SK-MEL-5 (cell line): ENCODE measurements at regions not wholly inside any gene's neighbourhood (a gene's known extent, or its start where the extent isn't known, plus 50 kb on each side); places are given as distances from the start of the nearest gene placed in this dataset.

Experiments
- DNase-seq: peaks from one replicate; pipeline ENCODE4 v3.0.0-alpha.2; 2016; ENCODE audit warnings: low read depth, low spot score
- in situ Hi-C: cut with HindIII; loops from 2 replicates; pipeline ENCODE4 v1.10.0; 2016; ENCODE audit warnings: low sequenced_read_pairs, high pct_unique_total_duplicates, low pct_unique_long_range_greater_than_20kb

DNA sequence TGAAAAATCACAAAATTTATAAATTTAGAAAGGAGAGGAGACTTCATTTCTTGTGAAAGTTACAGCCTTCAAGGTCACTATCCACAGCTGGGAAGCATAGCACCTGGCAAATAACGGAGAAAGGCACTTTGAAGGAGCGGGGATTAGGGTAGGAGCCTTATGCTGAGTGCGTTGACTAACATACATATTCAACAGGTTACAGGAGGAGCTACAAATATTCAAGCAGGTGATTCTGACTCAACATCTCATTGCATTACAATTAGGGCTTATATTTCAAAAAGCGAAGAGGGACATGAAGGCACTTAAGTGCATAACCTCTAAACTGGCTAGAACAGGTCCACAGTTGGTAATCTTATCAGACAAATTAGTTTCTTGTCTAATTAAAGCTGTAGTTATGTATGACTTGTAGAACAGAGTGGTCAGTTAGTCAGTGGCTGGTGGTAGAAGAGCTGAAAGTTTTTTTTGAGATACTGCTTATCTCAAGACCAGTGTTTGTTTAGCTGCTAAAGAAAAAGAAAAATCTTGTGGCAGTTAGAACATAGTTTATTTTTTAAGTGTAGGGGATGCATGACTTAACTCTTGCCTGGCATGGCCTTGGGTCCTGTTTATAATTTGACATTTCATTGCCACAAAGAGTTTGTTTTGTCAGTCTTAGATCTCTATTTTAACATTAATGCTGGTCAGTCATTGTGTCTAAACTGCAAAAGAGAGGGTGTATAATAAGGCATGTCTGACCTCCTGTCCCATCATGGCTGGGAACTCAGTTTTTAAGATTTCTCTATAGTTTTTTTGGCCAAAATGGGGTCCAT, 311.5 kb downstream of the DUSP10 start:
- DNase-seq = no peak

DNA sequence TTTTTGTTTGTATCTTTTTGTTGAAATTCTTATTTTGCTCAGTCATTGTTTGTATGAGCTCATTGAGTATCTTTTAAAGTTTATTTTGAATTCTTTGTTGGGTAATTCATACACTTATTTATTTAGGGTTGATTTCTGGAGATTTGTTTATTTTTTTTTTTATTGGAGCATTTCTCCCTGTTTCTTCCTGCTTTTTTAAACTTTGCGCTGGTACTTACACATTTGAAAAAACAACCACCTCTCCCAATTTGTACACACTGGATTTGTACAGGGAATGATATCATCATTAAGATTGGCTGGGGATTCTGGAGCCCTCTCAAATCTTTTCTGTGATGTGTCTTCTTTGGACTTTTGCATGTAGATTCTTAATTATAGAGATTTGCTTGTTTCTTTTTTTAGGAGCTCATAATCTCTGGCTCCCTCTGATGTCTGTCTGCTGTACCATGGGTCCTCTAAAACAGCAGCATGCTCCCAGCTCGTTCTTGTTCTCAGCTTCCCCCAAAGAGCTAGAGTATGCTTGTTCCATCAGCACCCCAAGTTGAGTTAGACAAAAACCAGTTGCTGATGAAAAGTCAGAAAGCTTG, 310.7 kb downstream of the DUSP10 start:
- DNase-seq = no peak
- in situ Hi-C loops = loop anchor here (10.0 kb wide), 1 partner anchor 156 kb away; no protein-coding TSS in a partner anchor

More for the DNA sequence above, 311.5 kb downstream of the DUSP10 start:
- in situ Hi-C loops = loop anchor here (10.0 kb wide), 1 partner anchor 156 kb away; no protein-coding TSS in a partner anchor

DNA sequence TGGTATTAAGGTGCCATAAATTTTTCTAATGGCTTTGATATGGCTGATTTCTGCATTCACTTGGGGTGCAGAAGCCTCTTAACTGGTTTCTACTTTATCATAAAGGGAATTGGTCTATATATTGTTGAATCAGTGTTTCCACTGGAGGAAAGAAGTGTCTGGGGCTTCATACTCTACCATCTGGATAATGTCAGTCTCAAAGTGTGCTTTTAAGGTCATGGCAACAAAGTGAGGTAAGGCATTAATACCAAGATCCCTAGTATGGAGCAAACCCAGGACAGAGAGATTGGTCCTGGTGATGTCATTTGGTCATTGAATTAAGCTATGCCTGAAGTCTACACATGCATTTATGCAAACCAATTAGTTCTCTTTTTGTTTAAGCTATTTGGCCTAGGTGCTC, 309.9 kb downstream of the DUSP10 start:
- no peak for DNase-seq
- in situ Hi-C loops = loop anchor here (10.0 kb wide), 1 partner anchor 157 kb away; no protein-coding TSS in a partner anchor

DNA sequence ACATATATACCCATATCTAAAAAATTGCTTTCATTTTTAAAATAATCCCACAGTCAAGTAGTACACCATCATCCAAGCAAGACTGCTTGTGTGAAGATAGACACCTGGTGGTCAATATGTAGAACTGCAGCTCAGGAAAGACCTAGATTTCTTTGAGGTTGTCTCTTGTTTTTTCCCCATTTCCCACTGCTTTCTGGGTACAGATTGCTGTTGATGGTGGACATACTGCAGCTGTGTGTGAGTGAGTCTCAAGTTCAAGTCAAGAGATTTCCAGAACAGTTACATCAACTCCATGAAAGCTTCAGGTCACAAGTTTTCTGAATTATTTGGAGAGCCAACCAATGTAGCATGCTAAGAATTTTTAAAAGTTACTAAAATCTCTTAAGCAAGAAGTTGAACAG, 306.4 kb downstream of the DUSP10 start:
- peak; percentile 73 for DNase-seq
- in situ Hi-C loops = loop anchor here (10.0 kb wide), 1 partner anchor 161 kb away; no protein-coding TSS in a partner anchor

DNA sequence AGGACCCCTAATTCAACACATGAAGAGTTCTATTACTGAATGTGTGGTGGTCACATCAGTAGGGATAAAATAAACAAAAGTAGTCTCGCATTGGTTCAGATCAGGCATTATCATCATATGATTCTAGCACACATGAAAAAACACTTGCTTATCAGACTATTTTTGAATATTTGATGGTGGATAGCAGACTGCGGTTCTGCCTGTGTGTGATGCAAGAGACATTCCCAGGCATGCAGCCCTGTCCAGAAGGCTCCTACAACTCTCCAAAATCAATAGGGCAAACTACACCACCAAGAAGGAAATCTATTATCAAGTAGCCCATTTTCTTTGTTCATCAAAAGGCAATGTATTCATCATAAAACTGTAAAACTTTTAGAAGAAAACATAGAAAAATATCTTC, 304.7 kb downstream of the DUSP10 start:
- no peak for DNase-seq
- in situ Hi-C loops = loop anchor here (10.0 kb wide), 1 partner anchor 162 kb away; no protein-coding TSS in a partner anchor

DNA sequence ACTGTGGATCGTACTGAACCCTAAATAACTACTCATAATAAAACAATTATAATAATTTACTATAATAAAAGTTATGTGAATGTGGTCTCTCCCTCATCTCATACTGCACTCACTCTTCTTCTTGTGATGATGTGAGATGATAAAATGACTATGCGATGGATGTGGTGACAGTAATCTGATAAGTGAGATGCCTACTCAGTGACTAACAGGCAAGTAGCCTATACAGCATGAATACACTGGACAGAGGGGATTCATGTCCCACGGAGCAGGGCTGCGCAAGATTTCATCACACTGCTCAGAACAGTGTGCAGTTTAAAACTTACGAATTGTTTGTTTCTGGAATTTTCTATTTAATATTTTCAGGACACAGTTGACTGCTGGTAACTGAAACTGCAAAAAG, 304.0 kb downstream of the DUSP10 start:
- no peak for DNase-seq
- in situ Hi-C loops = loop anchor here (10.0 kb wide), 1 partner anchor 163 kb away; no protein-coding TSS in a partner anchor

DNA sequence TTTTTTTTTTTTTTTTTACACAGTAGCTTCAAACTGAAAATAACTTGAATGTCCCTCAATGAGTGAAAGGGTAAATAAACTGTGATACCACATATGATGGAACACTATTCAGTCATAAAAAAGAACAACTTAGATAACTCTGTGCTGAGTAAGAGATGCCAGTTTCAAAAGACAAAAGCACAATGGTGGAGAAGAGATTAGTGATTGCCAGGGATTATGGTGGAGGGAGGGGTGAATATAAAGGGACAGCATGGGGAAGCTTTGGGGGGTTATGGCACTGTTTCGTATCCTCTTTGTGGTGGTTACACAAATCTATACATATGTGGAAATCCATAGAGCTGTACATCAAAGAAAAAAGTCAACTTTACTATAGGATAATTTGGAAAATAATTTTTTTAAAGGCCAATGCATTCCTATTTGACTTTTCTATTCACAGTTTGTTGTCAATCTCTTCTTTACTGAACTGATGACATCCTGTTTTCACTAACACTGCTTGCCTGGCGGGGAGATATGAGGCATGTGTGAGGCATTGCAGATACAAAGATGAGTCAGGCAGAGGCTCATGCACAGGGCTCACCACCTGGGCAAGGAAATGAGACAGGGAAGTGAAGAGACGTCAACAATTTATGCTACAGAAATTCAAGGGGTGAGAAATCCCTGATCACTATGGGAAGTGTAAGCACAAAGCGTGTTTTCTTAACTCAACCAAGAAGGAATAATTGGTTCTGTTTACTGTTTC, 302.7 kb downstream of the DUSP10 start:
- in situ Hi-C loops = loop anchor here (10.0 kb wide), 1 partner anchor 164 kb away; no protein-coding TSS in a partner anchor
- no peak for DNase-seq

DNA sequence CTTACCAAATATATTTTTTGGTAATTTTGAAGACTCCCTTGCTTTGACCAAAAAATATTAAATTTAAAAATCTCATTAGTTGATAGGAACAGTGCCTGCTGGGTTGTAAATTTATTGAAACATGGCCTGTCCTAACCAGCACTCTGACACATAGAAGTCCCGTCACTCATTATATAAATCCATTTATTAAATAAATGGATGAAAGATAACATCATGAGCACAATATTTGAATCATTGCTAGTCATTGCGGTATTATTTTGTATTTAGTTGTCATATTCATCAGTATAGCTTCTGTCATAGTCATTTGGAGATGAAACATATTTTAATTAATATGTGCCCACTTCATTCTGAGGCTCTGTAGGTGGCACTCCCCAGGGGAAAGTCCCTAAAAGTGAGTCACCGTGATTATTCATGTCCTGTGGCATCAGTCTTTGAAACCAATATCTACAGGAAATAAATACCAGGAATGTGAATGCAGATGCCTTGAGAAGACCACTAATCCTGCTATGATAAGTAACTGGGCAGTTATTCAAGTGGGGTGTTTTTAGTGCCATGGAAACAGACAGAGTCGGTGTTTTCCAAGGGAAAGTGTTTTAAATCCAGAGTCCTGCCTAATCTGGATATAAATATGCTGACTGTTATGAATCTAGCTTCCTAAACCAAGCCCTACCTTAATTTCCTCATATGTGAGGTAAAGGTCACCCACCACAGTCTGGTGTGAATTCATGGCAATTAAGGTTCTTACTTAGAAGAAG, 302.0 kb downstream of the DUSP10 start:
- in situ Hi-C loops = loop anchor here (10.0 kb wide), 1 partner anchor 165 kb away; no protein-coding TSS in a partner anchor
- no peak for DNase-seq

DNA sequence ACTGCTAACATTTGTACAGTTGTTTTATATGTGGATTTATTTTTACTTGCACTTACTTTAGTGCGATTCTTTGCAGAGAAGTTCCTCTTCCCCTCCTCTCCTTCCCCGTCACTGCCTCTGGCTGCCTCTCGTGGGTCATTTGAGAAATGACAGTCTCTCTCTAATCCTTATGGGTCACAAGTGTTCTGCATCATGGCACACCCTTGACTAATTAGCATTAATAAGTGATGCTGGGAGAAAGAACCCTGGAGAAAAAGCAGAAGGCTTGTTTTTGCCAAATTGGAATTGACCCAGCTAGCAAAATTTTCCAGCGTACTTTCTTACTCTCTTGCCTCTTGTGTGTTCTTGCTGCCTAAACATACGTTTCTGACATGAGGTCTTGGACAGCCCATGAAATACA, 301.2 kb downstream of the DUSP10 start:
- no peak for DNase-seq
- in situ Hi-C loops = no loop called here

DNA sequence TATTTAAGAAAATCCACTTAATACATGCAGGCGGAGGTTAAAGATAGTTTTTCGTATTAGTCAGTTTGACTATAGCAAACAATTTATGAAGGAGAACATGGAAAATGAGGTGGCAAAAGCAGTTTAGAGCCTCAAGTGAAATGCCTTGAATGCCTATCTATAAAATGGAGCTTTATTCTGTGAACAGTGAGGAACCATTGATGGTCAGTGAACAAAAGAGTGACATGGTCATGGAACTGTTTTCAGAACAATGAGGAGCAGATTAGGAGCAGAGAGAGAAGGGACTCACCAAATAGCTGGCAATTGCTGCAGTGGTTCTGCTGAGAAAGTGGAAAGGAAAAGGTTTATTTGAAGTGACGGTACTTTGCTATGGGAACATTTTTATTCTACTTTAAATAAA, 299.8 kb downstream of the DUSP10 start:
- no peak for DNase-seq
- in situ Hi-C loops = no loop called here

DNA sequence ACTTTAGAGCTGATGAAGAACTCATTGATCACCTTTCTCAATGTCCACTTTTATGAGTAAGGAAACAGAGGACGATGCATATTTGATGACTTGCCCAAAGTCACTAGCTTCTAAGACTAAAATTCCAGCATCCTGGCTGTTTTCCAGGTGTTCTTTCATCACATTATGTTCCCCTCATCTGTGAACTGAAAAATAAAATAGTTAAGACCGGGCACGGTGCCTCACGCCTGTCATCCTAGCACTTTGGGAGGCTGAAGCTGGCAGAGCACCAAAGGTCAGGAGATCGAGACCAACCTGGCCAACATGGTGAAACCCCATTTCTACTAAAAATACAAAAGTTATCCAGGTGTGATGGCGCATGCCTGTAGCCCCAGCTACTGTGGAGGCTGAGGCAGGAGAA, 297.5 kb downstream of the DUSP10 start:
- DNase-seq = no peak
- in situ Hi-C loops = no loop called here

DNA sequence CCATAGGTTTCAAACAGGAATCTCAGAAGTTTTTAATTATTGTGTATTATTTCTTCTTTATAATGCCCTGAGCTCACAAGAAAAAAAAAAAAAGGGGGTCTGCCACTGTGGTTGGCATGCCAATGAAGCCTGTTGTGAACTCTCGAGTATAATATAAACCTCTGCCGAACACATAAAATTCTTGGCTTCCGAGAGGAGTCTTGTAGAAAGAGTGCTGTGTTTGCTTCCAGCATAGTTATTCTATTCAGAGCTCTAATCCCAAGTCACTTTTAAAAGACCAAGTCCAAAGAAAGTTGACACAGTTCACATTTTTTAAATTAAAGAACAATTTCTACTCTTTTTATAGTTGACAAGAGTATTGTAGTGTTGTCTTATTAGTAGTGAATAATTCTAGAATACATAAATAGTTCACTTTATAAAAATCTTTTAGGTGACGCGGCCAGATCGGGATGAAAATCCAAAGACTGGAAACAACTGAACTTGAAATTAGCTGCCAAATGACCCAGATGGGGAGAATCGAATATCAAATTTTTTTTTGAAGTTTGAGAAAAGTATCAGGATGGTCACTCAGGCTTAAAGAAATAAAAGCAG, 293.2 kb downstream of the DUSP10 start:
- in situ Hi-C loops = no loop called here

DNA sequence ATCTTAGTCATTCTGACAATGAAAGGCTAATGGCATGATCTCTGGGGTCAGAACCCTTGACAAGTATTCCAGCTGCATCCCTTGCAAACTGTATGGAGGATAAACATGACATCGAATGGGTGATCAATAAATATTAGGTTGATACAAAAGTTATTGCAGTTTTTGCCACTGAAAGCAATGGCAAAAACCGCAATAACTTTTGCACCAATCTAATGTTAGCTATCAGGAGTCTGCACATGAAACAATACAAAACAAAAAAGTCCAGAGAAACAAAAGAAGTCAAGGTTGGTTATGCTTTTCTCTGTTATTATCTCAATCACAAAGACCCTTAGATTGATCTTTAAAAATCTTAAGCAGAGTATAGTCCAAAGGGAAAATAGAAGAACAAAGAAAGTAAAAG, 292.7 kb downstream of the DUSP10 start:
- no peak for DNase-seq
- in situ Hi-C loops = no loop called here

More for the DNA sequence above, 293.2 kb downstream of the DUSP10 start:
- no peak for DNase-seq

DNA sequence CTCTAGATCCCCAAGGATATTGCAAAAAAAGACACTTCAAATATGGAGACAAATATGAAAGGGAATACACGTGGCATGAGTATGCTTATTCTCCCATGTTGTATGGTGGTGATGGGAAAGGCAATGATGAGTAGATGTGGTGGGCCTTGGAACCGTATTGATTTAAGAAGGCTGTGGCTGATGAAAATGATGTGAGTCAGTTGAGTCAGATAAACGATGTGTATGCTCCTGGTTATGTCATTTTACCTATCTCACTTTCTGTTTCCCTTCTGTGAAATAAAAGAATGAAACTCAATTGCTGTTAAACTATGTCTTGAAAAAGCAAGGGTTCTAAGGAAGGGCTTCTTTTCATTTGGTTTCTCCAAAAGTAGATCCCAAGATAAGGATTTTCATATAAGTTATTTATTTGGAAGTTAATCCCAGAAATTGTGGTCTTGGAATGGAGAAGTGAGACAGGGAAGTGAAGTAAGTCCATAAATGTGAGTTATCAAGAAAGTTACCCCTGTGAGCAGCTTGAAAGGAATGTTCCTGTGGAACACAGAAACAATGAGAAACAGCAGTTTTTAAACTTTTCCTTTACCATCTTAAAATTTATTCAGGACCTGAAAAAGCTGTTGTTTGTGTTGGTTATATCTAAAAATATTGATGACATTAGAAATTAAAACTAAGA, 292.0 kb downstream of the DUSP10 start:
- DNase-seq = no peak
- in situ Hi-C loops = no loop called here

DNA sequence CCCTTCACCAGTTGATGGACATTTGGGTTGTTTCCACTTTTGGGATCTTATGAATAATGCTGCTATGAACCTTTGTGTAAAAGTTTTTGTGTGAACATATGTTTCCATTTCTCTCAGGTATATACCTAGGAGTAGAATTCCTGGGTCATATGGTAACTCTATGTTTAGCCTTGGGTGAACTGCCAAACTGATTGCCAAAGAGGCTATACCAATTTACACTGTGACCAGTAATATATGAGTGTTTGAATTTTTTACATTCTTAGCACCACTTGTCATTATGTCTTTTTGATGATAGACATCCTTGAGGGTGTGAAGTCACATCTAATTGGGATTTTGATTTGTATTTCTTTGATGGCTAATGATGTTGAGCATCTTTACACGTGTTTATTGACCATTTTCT, 290.1 kb downstream of the DUSP10 start:
- in situ Hi-C loops = no loop called here
- no peak for DNase-seq

DNA sequence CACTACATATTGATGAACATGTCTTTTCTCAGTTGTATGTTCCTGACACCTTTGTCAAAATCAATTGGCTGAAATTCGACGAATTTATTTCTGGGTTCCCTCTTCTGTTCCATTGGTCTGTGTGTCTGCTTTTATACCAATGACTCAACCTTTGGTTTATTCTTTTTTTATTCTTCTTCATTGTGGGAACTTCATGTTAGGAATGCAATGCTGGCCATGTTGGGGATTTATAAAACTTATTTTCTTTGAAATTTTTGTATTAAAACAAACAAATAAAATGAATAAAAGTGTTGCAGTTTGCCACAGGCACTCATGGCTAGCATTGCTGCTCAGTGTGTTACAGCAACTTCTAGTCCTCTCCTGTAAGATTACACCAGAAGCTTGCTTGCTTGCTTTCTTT, 287.8 kb downstream of the DUSP10 start:
- DNase-seq = no peak
- in situ Hi-C loops = no loop called here

DNA sequence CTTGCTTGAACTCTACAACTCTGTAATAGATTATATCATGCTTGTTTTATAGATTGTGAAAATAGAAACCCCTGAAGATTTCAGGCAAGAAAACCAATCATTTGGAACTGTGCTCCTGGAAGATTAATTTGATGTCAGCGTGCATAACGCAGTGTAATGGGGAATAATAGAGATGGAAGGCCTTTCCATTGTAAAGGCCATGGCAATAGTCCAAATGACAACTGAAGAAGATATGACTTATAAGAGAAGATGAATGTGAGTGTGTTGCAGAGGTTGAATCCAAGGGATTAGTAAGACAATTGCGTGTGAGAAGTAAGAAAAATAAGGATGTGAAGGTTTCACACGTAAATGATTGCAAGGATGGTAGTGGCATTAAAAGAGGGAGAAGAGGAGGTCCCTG, 285.0 kb downstream of the DUSP10 start:
- in situ Hi-C loops = no loop called here

More for the DNA sequence above, 285.0 kb downstream of the DUSP10 start:
- no peak for DNase-seq
